ENCODE measurements at regions not wholly inside any gene's neighbourhood (a gene's known extent, or its start where the extent isn't known, plus 50 kb on each side); places are given as distances from the start of the nearest gene placed in this dataset.

GRCh38 chr12:24173067-24173466 is 223.6 kb upstream of the SOX5 start:
- H3K4me3 ChIP-seq (ENCODE audit: low read depth, low read length), result no peak overlapping the region
- FAIRE-seq (no peak), DNase-seq (ENCODE audit: low read depth) (no peak)
- H3K36me3 ChIP-seq (ENCODE audit: control insufficient read depth, insufficient read depth, low read length), result no peaks in the 10 kb centered on the region
- TF ChIP-seq, protein P1, sequence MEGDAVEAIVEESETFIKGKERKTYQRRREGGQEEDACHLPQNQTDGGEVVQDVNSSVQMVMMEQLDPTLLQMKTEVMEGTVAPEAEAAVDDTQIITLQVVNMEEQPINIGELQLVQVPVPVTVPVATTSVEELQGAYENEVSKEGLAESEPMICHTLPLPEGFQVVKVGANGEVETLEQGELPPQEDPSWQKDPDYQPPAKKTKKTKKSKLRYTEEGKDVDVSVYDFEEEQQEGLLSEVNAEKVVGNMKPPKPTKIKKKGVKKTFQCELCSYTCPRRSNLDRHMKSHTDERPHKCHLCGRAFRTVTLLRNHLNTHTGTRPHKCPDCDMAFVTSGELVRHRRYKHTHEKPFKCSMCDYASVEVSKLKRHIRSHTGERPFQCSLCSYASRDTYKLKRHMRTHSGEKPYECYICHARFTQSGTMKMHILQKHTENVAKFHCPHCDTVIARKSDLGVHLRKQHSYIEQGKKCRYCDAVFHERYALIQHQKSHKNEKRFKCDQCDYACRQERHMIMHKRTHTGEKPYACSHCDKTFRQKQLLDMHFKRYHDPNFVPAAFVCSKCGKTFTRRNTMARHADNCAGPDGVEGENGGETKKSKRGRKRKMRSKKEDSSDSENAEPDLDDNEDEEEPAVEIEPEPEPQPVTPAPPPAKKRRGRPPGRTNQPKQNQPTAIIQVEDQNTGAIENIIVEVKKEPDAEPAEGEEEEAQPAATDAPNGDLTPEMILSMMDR (IDR thresholded peaks at IDR 0.05; ENCODE audit: insufficient read depth, low read length, severe bottlenecking), result no peak
- no peaks in the 10 kb centered on the region for H3K27me3 ChIP-seq (ENCODE audit: control insufficient read depth, insufficient read depth, low read length)

- H3K36me3 ChIP-seq (ENCODE audit: control insufficient read depth, insufficient read depth, low read length), result no peaks in the 10 kb centered on the region
- no peak for FAIRE-seq
- no peak overlapping the region for H3K4me3 ChIP-seq (ENCODE audit: low read depth, low read length)
- TF ChIP-seq, protein P1 (IDR thresholded peaks at IDR 0.05; ENCODE audit: insufficient read depth, low read length, severe bottlenecking), result no peak
- H3K27me3 ChIP-seq (ENCODE audit: control insufficient read depth, insufficient read depth, low read length), result no peaks in the 10 kb centered on the region
- DNase-seq (ENCODE audit: low read depth), result no peak
Measured at GRCh38 chr12:24172773-24173066, 223.2 kb upstream of the SOX5 start.

DNA sequence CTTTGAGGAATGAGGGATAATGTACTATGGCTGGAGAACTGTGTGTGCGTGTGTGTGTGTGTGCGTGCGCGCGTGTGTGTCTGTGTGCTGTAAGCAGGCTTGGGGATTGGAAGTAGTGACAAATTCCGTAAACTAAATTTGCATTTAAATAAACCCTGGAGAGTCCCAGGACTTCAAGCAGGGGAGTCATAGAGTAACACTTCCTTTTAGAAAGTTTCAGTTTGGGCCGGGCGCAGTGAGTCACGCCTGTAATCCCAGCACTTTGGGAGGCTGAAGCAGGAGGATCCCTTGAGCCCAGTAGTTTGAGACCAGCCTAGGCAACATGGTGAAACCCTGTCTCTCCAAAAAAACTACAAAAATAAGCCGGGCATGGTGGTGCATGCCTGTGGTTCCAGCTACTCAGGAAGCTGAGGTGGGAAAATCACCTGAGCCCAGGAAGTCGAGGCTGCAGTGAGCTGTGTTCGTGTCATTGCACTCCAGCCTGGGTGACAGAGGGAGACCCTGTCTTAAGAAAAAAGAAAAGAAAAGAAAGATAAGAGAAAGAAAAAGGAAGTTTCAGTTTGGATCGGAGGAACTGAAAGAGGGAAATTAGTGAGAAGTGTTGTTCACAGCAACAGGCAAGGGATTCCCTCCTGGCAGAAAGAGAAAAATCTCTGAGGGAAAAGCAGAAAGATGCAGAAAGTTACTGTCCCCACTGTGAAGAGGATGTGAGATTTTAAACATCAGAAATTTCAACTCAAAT is 222.7 kb upstream of the SOX5 start:
- TF ChIP-seq, protein P1 (IDR thresholded peaks at IDR 0.05; ENCODE audit: insufficient read depth, low read length, severe bottlenecking), result no peak
- H3K36me3 ChIP-seq (ENCODE audit: control insufficient read depth, insufficient read depth, low read length), result no peaks in the 10 kb centered on the region
- no peak for FAIRE-seq
- DNase-seq (ENCODE audit: low read depth), result no peak
- H3K4me3 ChIP-seq (ENCODE audit: low read depth, low read length), result no peak overlapping the region
- no peaks in the 10 kb centered on the region for H3K27me3 ChIP-seq (ENCODE audit: control insufficient read depth, insufficient read depth, low read length)

- no peak for FAIRE-seq
Measured at GRCh38 chr12:24155042-24155441, 205.6 kb upstream of the SOX5 start.

DNA sequence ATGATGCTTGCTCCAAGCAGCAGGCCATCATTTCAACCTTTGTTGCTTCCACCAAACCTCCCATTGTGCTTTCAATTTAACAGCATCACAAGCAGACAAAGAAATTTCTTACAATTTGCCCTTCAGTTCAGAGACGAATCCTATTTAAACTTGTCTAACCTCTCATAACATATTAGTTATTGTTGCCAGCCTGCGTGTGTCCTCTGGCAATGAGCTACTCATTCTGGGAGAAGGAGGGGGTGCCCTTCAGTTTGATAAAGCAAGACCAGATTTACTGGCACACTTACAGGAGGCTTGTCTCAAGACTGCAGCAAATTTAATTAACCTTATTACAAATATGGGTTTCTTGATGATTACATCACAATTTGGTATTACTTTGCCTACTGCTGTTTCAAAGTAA is 203.6 kb upstream of the SOX5 start:
- Histone ChIP-seq H3K27me3 (ENCODE audit: control insufficient read depth, insufficient read depth, low read length) (no peaks in the 10 kb centered on the region), H3K4me3 (ENCODE audit: low read depth, low read length) (no peak overlapping the region), H3K36me3 (ENCODE audit: control insufficient read depth, insufficient read depth, low read length) (no peaks in the 10 kb centered on the region)
- TF ChIP-seq, protein P1 (IDR thresholded peaks at IDR 0.05; ENCODE audit: insufficient read depth, low read length, severe bottlenecking), result no peak
- no peak for FAIRE-seq
- no peak for DNase-seq (ENCODE audit: low read depth)

More at GRCh38 chr12:24155042-24155441, 205.6 kb upstream of the SOX5 start:
- TF ChIP-seq, protein P1 (IDR thresholded peaks at IDR 0.05; ENCODE audit: insufficient read depth, low read length, severe bottlenecking), result no peak
- H3K36me3 ChIP-seq (ENCODE audit: control insufficient read depth, insufficient read depth, low read length), result no peaks in the 10 kb centered on the region
- no peaks in the 10 kb centered on the region for H3K27me3 ChIP-seq (ENCODE audit: control insufficient read depth, insufficient read depth, low read length)
- DNase-seq (ENCODE audit: low read depth), result no peak
- H3K4me3 ChIP-seq (ENCODE audit: low read depth, low read length), result no peak overlapping the region

DNA sequence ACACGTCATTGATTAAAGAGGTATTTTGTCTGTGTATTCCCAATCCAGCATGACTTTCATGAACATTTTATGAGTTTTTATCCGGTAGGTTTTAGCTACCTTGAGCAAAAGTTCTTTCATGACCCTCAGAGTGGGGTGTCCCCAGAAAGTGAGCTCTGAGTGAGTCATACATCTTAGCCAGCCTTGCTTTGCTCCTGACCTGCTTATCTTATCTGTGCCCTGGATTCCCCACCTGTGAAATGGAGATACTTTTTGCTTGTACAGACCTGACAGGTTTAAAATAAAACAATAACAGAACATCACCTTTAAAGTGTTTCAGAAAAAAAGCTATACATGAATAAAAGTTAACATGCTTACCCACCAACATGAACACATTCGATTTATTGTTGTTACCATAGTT is 202.8 kb upstream of the SOX5 start:
- Histone ChIP-seq H3K4me3 (ENCODE audit: low read depth, low read length) (no peak overlapping the region), H3K27me3 (ENCODE audit: control insufficient read depth, insufficient read depth, low read length) (no peaks in the 10 kb centered on the region), H3K36me3 (ENCODE audit: control insufficient read depth, insufficient read depth, low read length) (no peaks in the 10 kb centered on the region)
- peak; percentile 11 for DNase-seq (ENCODE audit: low read depth)
- TF ChIP-seq, protein P1 (IDR thresholded peaks at IDR 0.05; ENCODE audit: insufficient read depth, low read length, severe bottlenecking), result no peak
- no peak for FAIRE-seq

Data from bronchial epithelial cell (primary cell).